GM18873 (cell line): ENCODE measurements at regions not wholly inside any gene's neighbourhood (a gene's known extent, or its start where the extent isn't known, plus 50 kb on each side); places are given as distances from the start of the nearest gene placed in this dataset.
A peak's percentile ranks its signal among the peaks of the same experiment; 100 is the strongest.

Source experiments
- ATAC-seq: cut with Tn5 transposase; IDR thresholded peaks from one replicate; pipeline ENCODE4 v1.9.1; 2021; ENCODE audit warnings: mild to moderate bottlenecking, moderate library complexity, moderate number of reproducible peaks; ENCODE audit not compliant: unreplicated experiment, low FRiP score

DNA sequence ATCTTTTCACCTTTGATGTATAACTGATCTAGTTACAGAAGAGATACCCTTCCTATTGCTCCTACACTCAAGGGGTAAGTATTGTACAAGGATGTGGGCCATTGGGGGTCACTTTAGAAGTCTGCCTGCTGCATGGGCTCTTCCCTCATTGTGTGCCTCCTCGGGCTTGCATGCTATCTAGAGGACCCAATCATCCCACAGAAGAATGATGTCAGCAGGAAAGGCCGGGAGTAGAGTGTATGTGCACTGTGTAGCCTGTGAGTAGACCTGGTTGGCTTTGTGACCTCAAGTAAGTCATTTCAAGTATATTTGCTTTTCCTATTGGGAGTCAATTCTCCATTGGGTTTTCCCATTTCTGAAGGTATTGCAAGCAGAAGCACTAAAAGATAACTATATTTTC, 129.5 kb upstream of the TRIB2 start:
- ATAC-seq = no peak

- peak; percentile 69 for ATAC-seq
Observed at GRCh38 chr2:12587729-12588522, 128.8 kb upstream of the TRIB2 start.

DNA sequence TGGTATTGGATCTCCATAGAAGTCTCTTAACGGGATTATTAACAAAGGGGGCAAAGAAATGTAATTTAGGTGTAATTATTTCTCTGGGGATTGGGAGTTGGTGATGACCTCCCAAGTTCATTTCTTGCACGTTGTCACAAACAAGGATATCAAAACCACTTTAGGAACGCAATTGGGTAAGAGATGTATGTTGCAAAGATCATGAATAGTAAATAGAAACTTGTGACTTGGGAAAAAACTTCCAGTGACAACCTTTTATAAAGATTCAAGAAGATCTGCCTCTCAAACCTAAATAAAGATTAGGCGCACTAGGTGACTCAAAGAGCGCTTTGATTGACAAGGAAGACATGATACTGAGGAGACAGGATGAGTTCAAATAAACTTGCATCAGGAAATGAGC, 127.8 kb upstream of the TRIB2 start:
- no peak for ATAC-seq

DNA sequence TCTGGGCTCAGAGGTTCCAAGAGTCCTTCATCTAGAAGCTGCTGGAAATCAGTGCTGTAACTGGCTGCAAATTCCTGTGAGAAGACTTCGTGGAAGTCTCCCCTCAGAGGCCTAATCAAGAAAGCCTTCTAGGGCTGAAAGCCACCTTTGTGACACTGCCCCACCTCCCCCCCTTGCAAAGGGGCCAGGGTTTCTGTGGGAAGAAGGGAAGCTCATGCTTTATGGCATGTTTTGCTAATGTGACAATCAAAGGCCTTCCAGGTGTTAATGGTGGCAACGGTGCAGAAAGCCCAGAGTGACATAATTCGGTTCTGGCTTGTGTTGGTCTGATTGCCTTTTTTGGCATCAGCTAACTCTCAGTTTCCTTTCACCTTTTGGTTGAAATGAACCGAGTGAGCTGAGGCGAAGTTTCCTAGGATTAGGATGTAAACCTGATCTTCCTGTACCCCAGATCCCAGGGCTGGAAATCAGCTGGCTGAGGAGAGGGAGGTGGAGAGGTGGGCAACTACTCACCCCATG, 126.9 kb upstream of the TRIB2 start:
- no peak for ATAC-seq

DNA sequence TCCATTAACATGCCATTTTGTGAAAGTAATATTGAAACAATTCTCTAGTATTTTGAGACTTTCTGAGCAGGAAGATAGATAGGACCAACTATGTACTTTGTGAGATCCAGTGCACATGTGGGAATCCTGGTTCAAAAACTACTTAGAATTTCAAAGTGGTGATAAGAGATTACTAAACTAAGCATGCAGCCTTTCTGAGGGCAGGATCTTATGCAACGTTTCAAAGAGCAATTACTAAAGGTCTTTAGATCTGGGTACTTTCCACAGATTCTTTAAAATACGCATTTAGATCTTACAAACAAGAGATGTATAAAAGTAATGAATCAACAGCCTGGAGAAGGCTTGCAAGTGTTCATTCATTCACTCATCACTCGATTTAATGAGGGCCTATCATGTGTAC, 124.4 kb upstream of the TRIB2 start:
- ATAC-seq = no peak

- no peak for ATAC-seq
Observed at GRCh38 chr2:12594590-12594989, 122.1 kb upstream of the TRIB2 start.

GRCh38 chr2:12596771-12597170, 120.0 kb upstream of the TRIB2 start:
- no peak for ATAC-seq

DNA sequence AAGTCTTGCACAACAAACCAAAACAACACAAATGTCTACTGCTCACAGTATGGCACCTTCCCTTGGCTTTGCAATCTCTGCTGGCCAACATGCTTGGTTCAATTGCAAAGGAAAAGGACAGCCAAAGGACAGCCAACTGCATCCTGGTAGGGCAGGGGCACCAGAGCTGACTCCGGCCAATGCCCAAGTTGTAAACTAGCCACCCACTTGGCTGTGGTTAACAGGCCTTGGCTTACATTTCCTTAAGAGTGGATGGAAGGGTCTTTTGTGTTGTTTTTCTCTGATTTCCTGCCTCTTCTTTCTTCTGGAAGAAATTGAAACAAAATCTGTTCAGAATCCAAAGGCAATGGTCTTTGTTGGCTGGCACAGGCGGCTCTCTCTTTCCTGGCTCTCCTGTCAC, 119.1 kb upstream of the TRIB2 start:
- no peak for ATAC-seq

GRCh38 chr2:12602661-12603060, 114.1 kb upstream of the TRIB2 start:
- ATAC-seq = no peak

- ATAC-seq = no peak
Observed at GRCh38 chr2:12603781-12604295, 112.9 kb upstream of the TRIB2 start.

GRCh38 chr2:12604341-12604740, 112.4 kb upstream of the TRIB2 start:
- ATAC-seq = no peak

GRCh38 chr2:12605366-12605765, 111.4 kb upstream of the TRIB2 start:
- ATAC-seq = no peak

DNA sequence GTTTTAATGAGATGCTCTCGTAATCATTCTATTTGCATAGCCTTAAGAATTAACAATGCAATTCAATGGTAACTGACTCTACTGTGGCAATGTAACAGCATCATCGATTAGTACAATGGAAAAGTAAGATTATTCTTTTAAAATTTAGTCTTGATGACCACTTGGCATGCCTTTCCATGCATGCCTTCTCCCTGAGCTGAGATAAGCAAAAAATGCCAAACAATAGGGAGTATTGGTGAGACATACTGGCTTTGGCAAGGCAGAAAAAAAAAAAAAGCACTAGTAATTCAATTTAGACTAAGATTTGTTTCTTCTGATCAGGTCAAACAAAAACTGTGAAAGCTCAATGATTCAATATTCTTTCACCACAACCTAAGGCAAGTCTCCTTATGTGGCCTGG, 110.8 kb upstream of the TRIB2 start:
- ATAC-seq = no peak

- ATAC-seq = no peak
Observed at GRCh38 chr2:12606472-12607000, 110.2 kb upstream of the TRIB2 start.

- no peak for ATAC-seq
Observed at GRCh38 chr2:12607971-12608370, 108.8 kb upstream of the TRIB2 start.

GRCh38 chr2:12610314-12610713, 106.4 kb upstream of the TRIB2 start:
- no peak for ATAC-seq

DNA sequence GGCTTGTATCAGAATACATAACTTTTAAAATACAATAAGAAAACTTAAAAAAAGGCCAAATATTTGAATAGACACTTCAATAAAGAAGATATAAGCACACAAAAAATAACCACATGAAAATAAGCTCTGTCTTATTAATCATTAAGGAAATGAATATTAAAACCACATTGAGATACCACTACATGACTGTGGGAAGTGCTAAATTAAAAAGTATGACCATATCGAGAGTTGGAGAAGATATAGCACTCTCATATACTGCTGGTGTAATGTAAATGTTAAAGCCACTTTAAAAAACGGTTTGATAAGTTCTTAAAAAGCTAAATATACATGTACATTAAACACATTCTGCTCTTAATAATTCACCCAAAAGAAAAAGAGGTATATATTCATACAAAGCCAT, 104.6 kb upstream of the TRIB2 start:
- no peak for ATAC-seq

DNA sequence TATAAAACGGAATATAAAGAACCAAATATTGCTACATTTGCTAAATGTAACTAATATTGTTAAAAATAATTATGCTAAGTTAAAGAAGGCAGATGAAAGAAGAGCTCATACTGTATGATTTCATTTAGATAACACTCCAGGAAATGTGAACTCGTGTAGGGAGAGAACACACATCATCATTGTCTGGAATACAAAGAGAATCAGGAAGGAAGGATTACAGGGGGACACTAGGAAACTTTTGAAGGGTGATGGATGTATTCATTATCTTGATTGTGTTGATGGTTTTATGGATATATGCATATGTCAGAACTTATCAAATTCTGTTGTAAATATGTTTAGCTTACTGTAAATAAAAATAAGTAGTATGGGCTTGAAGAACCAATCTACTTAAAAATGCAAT, 104.1 kb upstream of the TRIB2 start:
- no peak for ATAC-seq

DNA sequence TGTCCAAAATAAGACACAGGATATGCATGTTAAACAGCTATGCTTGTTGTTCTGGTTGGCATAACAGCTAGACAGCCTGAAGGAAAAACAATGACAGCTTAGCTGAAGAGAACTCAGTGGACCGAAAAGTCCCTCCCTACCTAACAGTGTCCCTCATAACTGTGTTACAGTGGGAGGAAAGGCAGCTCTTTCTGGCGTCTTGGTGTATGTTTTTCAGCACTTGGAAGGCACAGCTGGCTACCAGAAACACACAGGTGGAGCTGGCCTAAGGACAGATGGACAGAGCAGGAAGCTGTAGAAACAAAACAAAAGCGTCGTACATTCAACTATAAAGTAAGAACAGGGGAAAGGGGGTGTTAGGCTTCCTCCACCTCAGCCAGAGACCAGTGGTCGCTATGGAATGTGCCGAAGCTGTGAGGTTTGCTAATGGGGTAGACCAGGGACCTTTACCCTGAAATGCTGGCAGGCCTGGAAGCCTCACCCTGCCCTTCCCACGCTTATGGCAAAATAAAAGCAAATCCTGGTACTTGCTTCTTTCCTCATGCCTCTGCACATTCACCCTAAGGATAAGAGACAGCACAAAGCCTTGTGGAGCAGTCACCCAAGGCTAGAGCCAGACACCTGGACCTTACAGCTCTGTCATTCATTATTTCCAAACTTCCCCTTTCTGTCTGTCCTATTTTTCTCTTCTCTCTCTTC, 103.5 kb upstream of the TRIB2 start:
- ATAC-seq = no peak

DNA sequence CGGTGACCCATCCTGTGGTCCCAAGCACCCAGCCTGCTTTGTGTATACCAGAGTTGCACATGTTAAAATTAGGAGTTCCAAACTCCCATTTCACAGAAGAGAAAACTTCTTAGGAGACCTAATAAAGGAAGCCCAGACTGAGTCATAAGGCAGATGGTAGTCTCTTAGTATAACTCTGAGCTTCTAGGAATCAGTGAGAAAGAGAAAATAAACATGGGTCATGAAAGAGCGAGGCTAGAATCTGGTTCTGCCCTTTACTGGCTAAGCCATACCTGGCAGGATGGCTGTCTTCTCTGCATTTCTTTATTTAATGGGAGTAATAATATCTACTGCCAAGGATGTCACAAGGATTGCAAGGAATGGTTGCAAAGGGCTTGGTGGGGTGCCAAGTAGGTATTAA, 101.2 kb upstream of the TRIB2 start:
- ATAC-seq = no peak

DNA sequence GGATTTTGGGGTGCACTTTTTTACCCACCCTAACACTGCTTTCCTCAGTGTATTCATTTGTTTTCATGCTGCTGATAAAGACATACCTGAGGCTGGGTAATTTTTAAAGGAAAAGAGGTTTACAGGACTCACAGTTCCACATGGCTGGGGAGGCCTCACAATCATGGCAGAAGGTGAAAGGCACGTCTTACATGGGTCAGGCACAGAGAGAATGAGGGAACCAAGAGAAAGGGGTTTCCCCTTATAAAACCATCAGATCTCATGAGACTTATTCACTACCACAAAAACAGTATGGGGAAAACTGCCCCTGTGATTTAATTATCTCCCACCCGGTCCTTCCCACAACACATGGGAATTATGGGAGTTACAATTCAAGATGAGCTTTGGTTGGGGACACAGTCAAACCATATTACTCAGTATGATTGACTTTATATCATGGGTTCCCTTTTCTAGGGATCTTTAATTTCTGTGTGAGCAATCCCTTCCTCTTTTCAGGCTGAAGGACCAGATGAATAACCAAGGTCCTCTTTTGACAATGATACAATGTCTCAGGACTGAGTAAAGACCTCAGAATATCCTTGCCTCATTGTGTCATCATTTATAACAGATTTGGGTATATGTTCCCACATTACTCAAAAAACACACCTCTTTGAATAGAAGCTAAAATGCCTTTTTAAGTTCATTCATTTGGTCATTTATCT, 100.1 kb upstream of the TRIB2 start:
- ATAC-seq = no peak
